UCSD-AML1 (cell line): ENCODE measurements at regions not wholly inside any gene's neighbourhood (a gene's known extent, or its start where the extent isn't known, plus 50 kb on each side); places are given as distances from the start of the nearest gene placed in this dataset.

Experiments used
- DNase-seq: peaks from one replicate; lab custom pipeline; 2025; ENCODE audit not compliant: unreplicated experiment; lab: John Stamatoyannopoulos, UW

- no peak for DNase-seq
These were observed 715.2 kb upstream of the ADAMTS16 start for GRCh38 chr5:4424895-4425294.

GRCh38 chr5:4440536-4440935 is 699.6 kb upstream of the ADAMTS16 start:
- DNase-seq, result no peak

GRCh38 chr5:4442221-4442620 is 697.9 kb upstream of the ADAMTS16 start:
- no peak for DNase-seq

GRCh38 chr5:4447657-4448056 is 692.5 kb upstream of the ADAMTS16 start:
- DNase-seq, result no peak

- no peak for DNase-seq
These were observed 686.5 kb upstream of the ADAMTS16 start for GRCh38 chr5:4453655-4454054.

- no peak for DNase-seq
These were observed 660.7 kb upstream of the ADAMTS16 start for GRCh38 chr5:4479426-4479825.

- no peak for DNase-seq
These were observed 659.4 kb upstream of the ADAMTS16 start for GRCh38 chr5:4480528-4481349.

GRCh38 chr5:4487581-4487980 is 652.5 kb upstream of the ADAMTS16 start:
- no peak for DNase-seq

GRCh38 chr5:4511996-4512656 is 628.0 kb upstream of the ADAMTS16 start:
- DNase-seq, result no peak

GRCh38 chr5:4513381-4513780 is 626.7 kb upstream of the ADAMTS16 start:
- DNase-seq, result no peak

GRCh38 chr5:4514067-4514648 is 626.0 kb upstream of the ADAMTS16 start:
- DNase-seq, result no peak

- DNase-seq, result no peak
These were observed 621.0 kb upstream of the ADAMTS16 start for GRCh38 chr5:4518903-4519672.

- no peak for DNase-seq
These were observed 619.6 kb upstream of the ADAMTS16 start for GRCh38 chr5:4520559-4520958.

- no peak for DNase-seq
These were observed 617.1 kb upstream of the ADAMTS16 start for GRCh38 chr5:4523038-4523437.

GRCh38 chr5:4531756-4532704 is 608.1 kb upstream of the ADAMTS16 start:
- DNase-seq, result no peak

- no peak for DNase-seq
These were observed 607.4 kb upstream of the ADAMTS16 start for GRCh38 chr5:4532705-4533080.

GRCh38 chr5:4533457-4534105 is 606.5 kb upstream of the ADAMTS16 start:
- no peak for DNase-seq

- DNase-seq, result no peak
These were observed 602.6 kb upstream of the ADAMTS16 start for GRCh38 chr5:4537489-4537888.

- DNase-seq, result no peak
These were observed 599.6 kb upstream of the ADAMTS16 start for GRCh38 chr5:4540375-4541173.
